KG1 (cell line): ENCODE measurements at regions not wholly inside any gene's neighbourhood (a gene's known extent, or its start where the extent isn't known, plus 50 kb on each side); places are given as distances from the start of the nearest gene placed in this dataset.

Source experiments
- DNase-seq: peaks from one replicate; lab custom pipeline; 2025; lab: John Stamatoyannopoulos, UW

- DNase-seq, result no peak
Observed at GRCh38 chr16:76612497-76612896, 335.3 kb downstream of the CNTNAP4 start.

- DNase-seq, result no peak
Observed at GRCh38 chr16:76614269-76614668, 337.1 kb downstream of the CNTNAP4 start.

GRCh38 chr16:76622876-76623275 is 345.7 kb downstream of the CNTNAP4 start:
- no peak for DNase-seq

- DNase-seq, result no peak
Observed at GRCh38 chr16:76634847-76635697, 357.9 kb downstream of the CNTNAP4 start.

GRCh38 chr16:76639685-76640289 is 362.6 kb downstream of the CNTNAP4 start:
- DNase-seq, result peak; percentile 5

- DNase-seq, result no peak
Observed at GRCh38 chr16:76650582-76650981, 373.4 kb downstream of the CNTNAP4 start.

GRCh38 chr16:76653390-76654026 is 376.3 kb downstream of the CNTNAP4 start:
- peak; percentile 7 for DNase-seq

GRCh38 chr16:76654088-76654820 is 377.1 kb downstream of the CNTNAP4 start:
- no peak for DNase-seq

- no peak for DNase-seq
Observed at GRCh38 chr16:76656994-76657393, 379.8 kb downstream of the CNTNAP4 start.

GRCh38 chr16:76661691-76662235 is 384.6 kb downstream of the CNTNAP4 start:
- no peak for DNase-seq

GRCh38 chr16:76665571-76666275 is 388.5 kb downstream of the CNTNAP4 start:
- DNase-seq, result no peak

- no peak for DNase-seq
Observed at GRCh38 chr16:76668207-76668725, 391.1 kb downstream of the CNTNAP4 start.

- DNase-seq, result no peak
Observed at GRCh38 chr16:76669288-76669687, 392.1 kb downstream of the CNTNAP4 start.

GRCh38 chr16:76670125-76670857 is 393.1 kb downstream of the CNTNAP4 start:
- no peak for DNase-seq

GRCh38 chr16:76676356-76676755 is 399.2 kb downstream of the CNTNAP4 start:
- DNase-seq, result no peak

GRCh38 chr16:76681296-76681695 is 404.1 kb downstream of the CNTNAP4 start:
- DNase-seq, result no peak

- DNase-seq, result no peak
Observed at GRCh38 chr16:76683051-76683450, 405.9 kb downstream of the CNTNAP4 start.

GRCh38 chr16:76696876-76697275 is 419.7 kb downstream of the CNTNAP4 start:
- no peak for DNase-seq

- no peak for DNase-seq
Observed at GRCh38 chr16:76705892-76706291, 428.7 kb downstream of the CNTNAP4 start.

GRCh38 chr16:76713191-76713590 is 436.0 kb downstream of the CNTNAP4 start:
- DNase-seq, result no peak
